NCI-H2029 treated with DMSO at 0.1 percent for 48 hours (cell line): ENCODE measurements at regions not wholly inside any gene's neighbourhood (a gene's known extent, or its start where the extent isn't known, plus 50 kb on each side); places are given as distances from the start of the nearest gene placed in this dataset.

Experiments
- DNase-seq: peaks from one replicate; lab custom pipeline; 2025; lab: John Stamatoyannopoulos, UW

- no peak for DNase-seq
These were observed 86.8 kb upstream of the STARD13 start for GRCh38 chr13:33372251-33372919.

- no peak for DNase-seq
These were observed 88.1 kb upstream of the STARD13 start for GRCh38 chr13:33373624-33374023.

DNA sequence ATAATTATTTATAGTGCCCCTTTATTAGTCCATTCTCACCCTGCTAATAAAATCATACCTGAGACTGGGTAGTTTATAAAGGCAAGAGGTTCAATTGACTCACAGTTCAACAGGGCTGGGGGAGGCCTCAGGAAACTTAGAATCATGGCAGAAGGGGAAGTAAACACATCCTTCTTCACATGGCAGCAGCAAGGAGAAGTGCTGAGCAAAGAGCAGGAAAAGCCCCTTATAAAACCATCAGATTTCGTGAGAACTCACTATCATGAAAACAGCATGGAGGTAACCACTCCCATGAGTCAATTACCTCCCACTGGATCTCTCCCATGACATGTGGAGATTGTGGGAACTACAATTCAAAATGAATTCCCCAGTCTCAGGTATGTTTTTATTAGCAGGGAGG is 89.9 kb upstream of the STARD13 start:
- no peak for DNase-seq

DNA sequence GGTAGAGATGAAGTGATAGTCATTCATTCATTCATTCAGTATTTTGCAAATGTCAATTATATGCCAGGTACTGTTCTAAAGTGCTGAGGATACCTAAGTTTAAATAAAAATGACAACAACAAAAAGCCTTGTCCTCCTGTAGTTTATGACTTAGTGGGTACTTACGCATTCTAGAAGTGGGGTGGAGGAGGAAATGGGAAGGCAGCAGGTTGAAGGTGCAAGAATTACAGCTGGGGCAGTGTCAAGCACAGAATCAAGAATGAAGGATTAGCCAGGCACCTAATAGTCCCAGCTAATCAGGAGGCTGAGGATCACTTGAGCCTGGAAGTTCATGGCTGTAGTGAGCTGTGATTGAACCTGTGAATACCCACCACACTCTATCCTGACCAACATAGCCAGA is 90.7 kb upstream of the STARD13 start:
- DNase-seq, result no peak

DNA sequence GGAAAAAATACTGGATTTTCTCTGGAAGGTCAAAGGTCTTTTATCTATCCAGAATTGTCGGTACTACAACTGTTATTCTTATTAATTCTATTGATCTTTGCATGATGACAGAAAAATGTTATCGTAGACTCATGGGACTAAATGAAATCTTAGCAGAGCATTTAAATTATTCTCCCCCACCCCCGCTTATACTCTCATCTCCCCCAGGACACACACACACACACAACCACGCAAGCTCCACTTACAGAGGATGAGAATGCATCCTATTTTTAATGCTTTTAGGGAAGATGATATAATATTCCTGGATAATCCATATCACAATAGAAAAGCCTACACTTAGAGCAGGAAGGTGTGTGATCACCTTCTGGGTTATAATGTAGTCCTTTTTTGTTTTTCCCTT is 91.9 kb upstream of the STARD13 start:
- DNase-seq, result no peak

- DNase-seq, result no peak
These were observed 92.3 kb upstream of the STARD13 start for GRCh38 chr13:33377825-33378224.

DNA sequence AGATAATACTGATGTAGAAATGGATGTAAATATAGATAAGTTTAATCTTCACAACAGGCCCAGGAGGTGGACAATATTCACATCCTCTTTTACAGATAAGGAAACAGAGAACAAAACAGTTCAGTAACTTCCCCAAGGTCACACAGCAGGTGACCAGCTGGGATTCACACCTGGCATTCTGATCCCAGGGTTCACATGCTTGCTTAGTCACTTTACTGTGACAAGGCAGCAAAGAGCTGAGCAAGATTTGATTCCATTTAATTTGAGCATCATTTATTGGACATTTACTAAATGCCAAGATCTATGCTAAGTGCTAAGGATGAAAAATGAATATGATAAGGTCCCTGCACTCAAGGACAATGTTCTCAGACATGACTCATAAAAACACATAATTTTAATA is 94.1 kb upstream of the STARD13 start:
- DNase-seq, result no peak

DNA sequence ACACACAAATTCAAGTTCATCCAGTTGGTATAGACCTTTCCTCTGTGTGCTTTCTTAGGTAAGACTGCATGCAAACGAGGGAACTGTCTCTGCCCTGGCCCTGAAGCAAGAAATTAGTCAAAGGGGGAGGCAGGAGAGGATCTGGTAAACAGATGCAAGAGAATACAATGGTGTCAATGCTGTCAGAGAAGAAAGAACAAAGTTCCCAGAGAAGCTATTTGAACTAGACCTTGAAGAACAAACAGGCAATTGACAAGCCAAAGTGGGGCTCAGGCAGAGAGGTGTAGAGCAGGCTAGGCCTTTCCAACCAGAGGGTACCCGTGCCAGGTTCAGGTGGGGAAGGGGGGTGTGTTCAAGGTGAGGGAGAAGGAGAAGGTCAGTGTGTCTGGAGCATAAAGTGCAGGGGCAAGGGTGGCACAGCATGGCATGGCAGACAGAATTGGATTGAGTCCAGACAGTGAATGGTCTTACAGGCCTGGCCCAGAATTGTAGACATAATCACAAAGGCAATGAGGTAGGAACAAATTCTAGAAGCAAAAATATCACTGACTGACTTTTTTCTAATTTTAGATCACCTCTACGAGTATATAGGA is 95.0 kb upstream of the STARD13 start:
- DNase-seq, result no peak

- DNase-seq, result no peak
These were observed 95.6 kb upstream of the STARD13 start for GRCh38 chr13:33381180-33381579.

DNA sequence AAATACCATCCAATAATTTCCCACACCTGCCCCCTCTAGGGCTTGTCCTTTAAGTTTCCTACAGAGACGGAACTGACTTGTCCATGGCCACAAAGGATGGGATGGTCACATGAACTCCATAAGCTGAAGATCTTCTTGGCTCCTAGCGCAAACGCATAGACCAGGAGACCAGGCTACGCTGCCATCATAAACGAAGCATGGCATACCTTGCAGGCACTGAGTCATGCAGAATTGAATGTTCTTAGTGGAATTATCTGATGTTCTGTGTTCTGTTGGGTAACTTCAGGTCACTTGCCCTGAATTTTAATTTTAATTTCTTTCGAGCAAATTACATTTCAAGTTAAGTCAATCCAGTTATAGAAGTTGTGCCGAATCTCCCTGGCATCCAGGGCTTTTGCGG is 96.4 kb upstream of the STARD13 start:
- DNase-seq, result no peak

GRCh38 chr13:33383724-33384577 is 98.4 kb upstream of the STARD13 start:
- no peak for DNase-seq

DNA sequence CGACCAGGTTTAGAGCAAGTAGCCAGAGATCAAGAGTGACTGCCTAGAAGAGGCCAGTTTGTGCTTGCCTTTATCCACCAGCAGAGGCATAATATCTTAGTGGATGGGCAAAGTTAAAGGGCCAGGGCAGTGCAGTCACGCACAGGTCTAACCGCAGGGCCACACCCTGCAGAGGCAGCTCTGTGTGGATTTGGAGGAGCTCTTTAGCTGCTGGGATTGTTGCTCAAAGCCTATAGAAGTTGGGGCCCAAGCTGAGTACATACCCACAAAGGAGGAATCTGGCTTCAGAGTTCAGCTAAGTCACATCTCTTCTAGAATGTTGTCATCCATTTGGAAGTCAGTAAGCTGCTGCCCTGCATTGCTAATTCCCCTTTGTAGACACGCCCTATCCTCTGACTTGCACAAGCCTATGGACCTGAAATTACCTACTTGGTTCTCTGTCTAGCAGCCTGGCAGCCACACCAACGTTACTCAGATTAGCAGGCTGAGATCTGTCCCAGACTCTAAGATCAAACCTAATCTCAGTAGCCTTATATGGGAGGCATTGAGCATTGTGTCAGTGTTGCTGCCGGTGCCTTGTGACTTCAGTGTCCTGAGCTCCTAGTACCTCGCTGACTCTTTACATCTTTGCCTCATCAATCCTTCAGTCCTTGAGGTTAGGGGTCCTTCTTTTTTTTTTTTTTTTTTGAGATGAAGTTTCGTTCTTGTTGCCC is 102.9 kb upstream of the STARD13 start:
- DNase-seq, result no peak

GRCh38 chr13:33392794-33393405 is 107.3 kb upstream of the STARD13 start:
- DNase-seq, result no peak

- DNase-seq, result no peak
These were observed 108.9 kb upstream of the STARD13 start for GRCh38 chr13:33394294-33394932.

GRCh38 chr13:33401238-33401637 is 115.7 kb upstream of the STARD13 start:
- DNase-seq, result no peak

DNA sequence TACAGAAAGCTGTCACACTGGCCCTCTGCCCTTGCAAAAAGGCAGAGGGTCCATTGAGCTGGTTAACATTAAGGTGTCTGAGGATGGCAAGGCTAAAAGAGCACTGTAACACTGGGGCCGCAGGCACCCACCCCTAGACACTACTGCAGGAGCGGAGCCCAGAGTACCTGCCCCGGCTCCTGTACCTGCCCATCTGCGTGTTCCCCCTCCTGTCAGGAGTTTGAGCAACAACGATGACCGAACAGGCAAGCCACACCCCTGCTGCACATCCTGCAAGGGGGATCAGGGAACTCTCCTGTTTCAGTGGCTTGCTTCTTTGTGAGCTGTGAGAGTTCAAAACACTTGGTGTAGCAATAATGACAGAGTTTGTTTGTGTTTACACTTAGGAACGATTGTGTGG is 117.4 kb upstream of the STARD13 start:
- DNase-seq, result no peak

DNA sequence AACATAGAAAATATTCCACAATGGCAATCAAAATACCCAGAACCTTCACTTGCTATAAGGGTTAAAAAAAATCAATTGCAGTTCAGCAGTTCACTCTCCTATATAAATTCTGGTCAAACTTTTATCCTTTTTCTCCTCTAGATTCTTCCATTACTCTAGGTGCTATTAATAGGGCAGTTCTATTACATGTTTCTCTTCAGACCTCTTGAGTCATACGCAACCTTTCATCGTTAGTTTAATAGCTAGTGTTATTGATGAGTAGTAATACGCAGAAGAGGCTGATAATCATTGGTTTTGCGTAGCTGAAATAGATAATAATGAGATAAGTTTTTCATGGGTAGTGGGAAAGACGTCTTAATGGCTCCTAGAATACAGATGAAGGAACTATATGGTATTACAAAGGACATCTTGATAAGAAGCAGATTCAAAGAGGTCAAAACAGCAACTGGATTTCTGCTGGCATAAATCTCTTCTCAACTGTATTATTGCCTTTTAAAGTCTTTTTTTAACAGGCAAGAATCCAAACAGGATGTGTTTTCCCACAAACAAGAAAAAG is 118.3 kb upstream of the STARD13 start:
- no peak for DNase-seq

- no peak for DNase-seq
These were observed 119.8 kb upstream of the STARD13 start for GRCh38 chr13:33405371-33405770.

GRCh38 chr13:33409673-33410510 is 124.3 kb upstream of the STARD13 start:
- no peak for DNase-seq

DNA sequence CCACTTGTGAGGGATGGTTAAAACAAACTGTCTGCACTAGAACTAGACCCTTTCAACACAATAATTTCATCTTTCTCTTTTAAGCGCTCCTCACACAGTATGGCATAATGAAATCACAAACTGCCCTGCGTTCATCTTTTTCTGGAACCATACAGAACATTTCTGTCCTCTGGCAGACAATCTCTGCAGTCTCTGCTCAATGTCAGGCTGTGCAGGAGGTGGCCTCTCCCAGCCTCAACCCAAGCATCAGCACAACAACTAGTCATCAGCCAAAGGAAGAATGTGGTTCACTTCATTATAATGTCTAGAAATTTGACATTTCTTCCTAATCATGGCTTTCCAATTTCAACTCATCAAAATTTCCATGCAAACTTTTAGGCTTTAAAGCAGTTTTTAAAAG is 125.1 kb upstream of the STARD13 start:
- DNase-seq, result no peak
